Endothelial cell of umbilical vein (primary cell): ENCODE measurements at regions not wholly inside any gene's neighbourhood (a gene's known extent, or its start where the extent isn't known, plus 50 kb on each side); places are given as distances from the start of the nearest gene placed in this dataset.
"Not testable (repeated sequence)": the region's sequence is repeated elsewhere in the genome, so short reads cannot be mapped to it uniquely, and the experiment has no call there.

Experiments used
- BruUV-seq: library from RNA; stranded (reverse); fragments of 400-500 nt; replicated peaks from 2 replicates; lab custom pipeline; 2021; lab: Mats Ljungman, UMichigan
- CTCF ChIA-PET: fragments of 300-600, 350-600 bp; sonication (Branson Sonifier 250); formaldehyde crosslinking; loops from one replicate; lab custom pipeline; 2021; ENCODE audit warnings: antibody characterized with exemption, inconsistent platforms; lab: Charles Lee
- POLR2A ChIA-PET: fragments of 300-600, 350-600 bp; sonication (Branson Sonifier 250); formaldehyde crosslinking; loops from one replicate; lab custom pipeline; 2021; ENCODE audit warnings: antibody characterized with exemption, inconsistent platforms; lab: Charles Lee
- DNase-seq: peaks from one replicate; pipeline ENCODE4 v3.0.0-alpha.2; 2011; ENCODE audit warnings: low read depth, low spot score
- FAIRE-seq: peaks from 2 replicates; lab custom pipeline; 2011; peaks lifted over from hg19 to GRCh38; lab: Jason Lieb, UNC
- H2AFZ ChIP-seq: 2 replicates; pipeline ENCODE4 v1.6.0; 2012; ENCODE audit warnings: low read depth, low read length, control low read depth, inconsistent platforms
- H3K27ac ChIP-seq: 2 replicates; pipeline ENCODE4 v1.5.1; 2011; ENCODE audit warnings: low read depth, mild to moderate bottlenecking, control low read depth, low read length, moderate library complexity; ENCODE audit not compliant: insufficient read depth
- H3K27me3 ChIP-seq, 2 experiments: 2 replicates each; pipeline versions ENCODE4 v1.6.0 to v1.6.1; 2011; ENCODE audit warnings: low read length in 2 of 2, mixed read lengths in 1 of 2; ENCODE audit not compliant: control insufficient read depth in 2 of 2, insufficient read depth in 2 of 2
- H3K36me3 ChIP-seq, 2 experiments: 2 replicates in 1 of 2; 3 replicates in 1 of 2; pipeline ENCODE4 v1.5.1; 2011; ENCODE audit warnings: low read length in 2 of 2, mild to moderate bottlenecking in 1 of 2, moderate library complexity in 1 of 2; ENCODE audit not compliant: control insufficient read depth in 2 of 2, insufficient read depth in 2 of 2; ENCODE audit errors: extremely low read depth in 1 of 2
- H3K4me1 ChIP-seq: 3 replicates; pipeline ENCODE4 v1.5.1; 2011; ENCODE audit warnings: mild to moderate bottlenecking, low read length; ENCODE audit not compliant: control insufficient read depth, insufficient read depth; ENCODE audit errors: extremely low read depth
- H3K4me2 ChIP-seq: 2 replicates; pipeline ENCODE4 v1.6.1; 2011; ENCODE audit warnings: low read length, control low read depth, mixed read lengths; ENCODE audit not compliant: insufficient read depth
- H3K4me3 ChIP-seq, 3 experiments: fragments of 200-600 bp in 1 of 3; sonication (generic), shearing (Covaris generic) in 1 of 3; replicated peaks in 1 of 3; 2 replicates each; pipeline ENCODE4 v1.5.1; 2011 to 2016; ENCODE audit warnings: control low read depth in 3 of 3, low read length in 3 of 3, mild to moderate bottlenecking in 2 of 3, inconsistent platforms in 1 of 3, low read depth in 1 of 3, moderate library complexity in 1 of 3; ENCODE audit not compliant: insufficient read depth in 1 of 3
- H3K79me2 ChIP-seq: 2 replicates; pipeline ENCODE4 v1.6.0; 2012; ENCODE audit warnings: low read length, inconsistent platforms; ENCODE audit not compliant: control insufficient read depth, insufficient read depth
- H3K9ac ChIP-seq: replicated peaks from 2 replicates; pipeline ENCODE3; 2011; ENCODE audit warnings: low read length, control low read depth; ENCODE audit not compliant: insufficient read depth; ENCODE audit errors: extremely low read depth
- H3K9me1 ChIP-seq: replicated peaks from 3 replicates; pipeline ENCODE4 v1.6.0; 2011; ENCODE audit warnings: mild to moderate bottlenecking, low read length; ENCODE audit not compliant: control insufficient read depth, insufficient read depth; ENCODE audit errors: extremely low read depth
- H3K9me3 ChIP-seq: replicated peaks from 2 replicates; pipeline ENCODE4 v1.5.1; 2012; ENCODE audit warnings: low read length, inconsistent platforms; ENCODE audit not compliant: control insufficient read depth, insufficient read depth
- H4K20me1 ChIP-seq: replicated peaks from 2 replicates; pipeline ENCODE3; 2011; ENCODE audit warnings: mild to moderate bottlenecking, low read length; ENCODE audit not compliant: control insufficient read depth, insufficient read depth; ENCODE audit errors: extremely low read depth
- CTCF ChIP-seq, 2 donors: IDR thresholded peaks; 1 replicate in 1 of 2; 2 replicates in 1 of 2; pipeline ENCODE4 v1.5.1; 2011; ENCODE audit warnings: low read length in 2 of 2, mild to moderate bottlenecking in 2 of 2, moderate library complexity in 2 of 2, control low read depth in 1 of 2, inconsistent platforms in 1 of 2, low read depth in 1 of 2; ENCODE audit not compliant: insufficient read depth in 1 of 2; ENCODE audit errors: extremely low read depth in 1 of 2
- EZH2 ChIP-seq: IDR thresholded peaks from 2 replicates; pipeline ENCODE4 v1.6.1; 2012; ENCODE audit warnings: borderline replicate concordance, low read depth, mild to moderate bottlenecking, moderate library complexity, low read length, inconsistent platforms; ENCODE audit not compliant: severe bottlenecking
- GATA2 ChIP-seq: IDR thresholded peaks from 2 replicates; pipeline ENCODE4 v1.7.0; 2011; ENCODE audit warnings: low read depth, mild to moderate bottlenecking, moderate library complexity, mixed read lengths, low read length; ENCODE audit not compliant: insufficient read length, insufficient read depth
- JUN ChIP-seq: IDR thresholded peaks from 2 replicates; pipeline ENCODE4 v1.6.1; 2011; ENCODE audit warnings: borderline replicate concordance, low read depth; ENCODE audit not compliant: insufficient read length, insufficient read depth
- MYC ChIP-seq: IDR thresholded peaks from one replicate; pipeline ENCODE4 v1.6.1; 2011; ENCODE audit warnings: mild to moderate bottlenecking, low read depth, low read length
- POLR2A ChIP-seq: IDR thresholded peaks from 2 replicates; pipeline ENCODE4 v1.6.1; 2012; ENCODE audit warnings: low read depth, mild to moderate bottlenecking, control low read depth, low read length
- POLR2AphosphoS5 ChIP-seq: IDR thresholded peaks from 2 replicates; pipeline ENCODE4 v1.6.1; 2012; ENCODE audit warnings: low read depth, mild to moderate bottlenecking, control low read depth, low read length, moderate library complexity; ENCODE audit not compliant: insufficient read depth
- dilution Hi-C: fragments of 300-500 bp; cut with MboI; formaldehyde crosslinking; loops from one replicate; pipeline ENCODE4 v1.15.0; 2019; ENCODE audit warnings: low sequenced_read_pairs; ENCODE audit not compliant: extremely low pct_ligation_motif_present
- intact Hi-C: fragments of 100-400 bp; cut with micrococcal nuclease; formaldehyde crosslinking; loops from one replicate; pipeline ENCODE4 v1.10.0; 2022
- TF ChIP-seq, protein P1 (sequence below): IDR thresholded peaks from 2 replicates; pipeline ENCODE4 v1.6.1; 2011; ENCODE audit not compliant: insufficient read depth, insufficient read length

GRCh38 chr6:139879823-139880356 is 505.4 kb upstream of the CITED2 start:
- POLR2A ChIA-PET = interaction anchor here (0.6 kb wide), 1 partner anchor 72 kb away, joined by 3 read pairs; no protein-coding TSS in a partner anchor
- dilution Hi-C loops = no loop called here
- BruUV-seq = no TSS peak

DNA sequence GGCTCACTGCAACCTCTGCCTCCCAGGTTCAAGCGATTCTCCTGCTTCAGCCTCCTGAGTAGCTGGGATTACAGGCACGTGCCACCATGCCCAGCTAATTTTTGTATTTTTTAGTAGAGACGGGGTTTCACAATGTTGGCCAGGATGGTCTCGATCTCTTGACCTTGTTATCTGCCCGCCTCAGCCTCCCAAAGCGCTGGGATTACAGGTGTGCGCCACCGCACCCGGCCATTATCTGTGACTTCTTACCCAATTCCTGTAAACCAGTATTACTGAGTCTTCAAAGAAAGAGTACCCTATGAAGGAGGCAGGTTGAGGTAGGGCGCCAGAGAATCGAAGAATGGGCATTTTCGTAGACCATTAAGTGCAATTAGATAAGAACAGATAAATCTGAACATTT is 504.8 kb upstream of the CITED2 start:
- H3K9me3 ChIP-seq, H3K9me1 ChIP-seq, H4K20me1 ChIP-seq, H3K36me3 ChIP-seq, BruUV-seq, H3K9ac ChIP-seq, H3K4me3 ChIP-seq, FAIRE-seq, DNase-seq, dilution Hi-C loops, H3K79me2 ChIP-seq, H3K4me2 ChIP-seq, intact Hi-C loops, H2AFZ ChIP-seq, POLR2A ChIA-PET, H3K27me3 ChIP-seq, H3K27ac ChIP-seq, CTCF ChIA-PET: not testable (repeated sequence)
- peaks cover 14% of the 10 kb centered on the region for H3K4me1 ChIP-seq

More at GRCh38 chr6:139879823-139880356, 505.4 kb upstream of the CITED2 start:
- Histone ChIP-seq H3K36me3 (no peaks in the 10 kb centered on the region), H3K27ac (no peak overlapping the region), H3K9me1 (no peaks in the 10 kb centered on the region), H3K4me2 (no peak overlapping the region), H3K9me3 (no peaks in the 10 kb centered on the region), H2AFZ (no peak overlapping the region), H3K4me1 (peaks cover 14% of the 10 kb centered on the region), H3K27me3 (no peaks in the 10 kb centered on the region), H3K79me2 (no peaks in the 10 kb centered on the region), H3K9ac (no peak overlapping the region), H4K20me1 (no peaks in the 10 kb centered on the region), H3K4me3 (no peak overlapping the region)
- FAIRE-seq (no peak), DNase-seq (no peak)
- TF ChIP-seq, protein P1, sequence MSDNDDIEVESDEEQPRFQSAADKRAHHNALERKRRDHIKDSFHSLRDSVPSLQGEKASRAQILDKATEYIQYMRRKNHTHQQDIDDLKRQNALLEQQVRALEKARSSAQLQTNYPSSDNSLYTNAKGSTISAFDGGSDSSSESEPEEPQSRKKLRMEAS = no peak
- TF ChIP-seq EZH2 = no peak
- TF ChIP-seq CTCF (IDR thresholded peaks at IDR 0.05; ENCODE audit: extremely low read depth in 1 of 2, insufficient read depth in 1 of 2, low read depth in 1 of 2, low read length in 2 of 2) = no peak
- TF ChIP-seq POLR2A = no peak
- TF ChIP-seq POLR2AphosphoS5 = no peak
- TF ChIP-seq GATA2 = no peak
- TF ChIP-seq JUN = no peak
- TF ChIP-seq MYC = no peak
- intact Hi-C loops = loop anchor here (5.0 kb wide), 1 partner anchor 118 kb away; no protein-coding TSS in a partner anchor
- CTCF ChIA-PET = interaction anchor here (1.0 to 4.0 kb wide), 3 partner anchors 77 to 510 kb away, joined by 3 to 12 read pairs (median 3); no protein-coding TSS in a partner anchor
